ENCODE measurements at regions not wholly inside any gene's neighbourhood (a gene's known extent, or its start where the extent isn't known, plus 50 kb on each side); places are given as distances from the start of the nearest gene placed in this dataset.
"Not testable (repeated sequence)": the region's sequence is repeated elsewhere in the genome, so short reads cannot be mapped to it uniquely, and the experiment has no call there.

DNA sequence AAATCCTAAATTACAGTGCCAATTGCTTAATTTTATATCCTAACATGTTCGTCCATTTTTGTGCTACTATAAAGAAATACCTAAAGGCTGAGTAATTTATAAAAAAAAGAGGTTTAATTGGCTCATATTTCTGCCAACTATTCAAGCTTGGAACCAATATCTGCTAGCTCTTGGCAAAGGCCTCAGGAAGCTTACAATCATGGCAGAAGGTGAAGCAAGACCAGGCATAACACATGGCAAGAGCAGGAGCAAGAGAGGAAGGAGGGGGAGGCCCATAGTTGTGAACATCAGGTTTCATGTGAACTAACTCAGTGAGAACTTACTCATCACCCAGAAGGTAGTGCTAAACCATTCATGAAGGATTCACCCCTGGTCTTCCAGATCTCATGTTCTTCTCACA lies 494.3 kb downstream of the CCER1 start:
- intact Hi-C loops (cut with micrococcal nuclease), result no loop called here
- Mint-ChIP-seq H3K4me1 (no peaks in the 10 kb centered on the region), H3K27me3 (peaks cover 0 to 8% (median 0%) of the 10 kb centered on the region in 5 donors), H3K9me3 (peaks cover 0 to 9% (median 2%) of the 10 kb centered on the region in 11 donors), H3K27ac (no peak overlapping the region), H3K4me3 (no peak overlapping the region), H3K36me3 (no peaks in the 10 kb centered on the region)
- ChIA-PET CTCF (no interaction called here), POLR2A (no interaction called here)
- Histone ChIP-seq H3K36me3 (ENCODE audit: control insufficient read depth in 2 of 3, insufficient read depth in 3 of 3, low read length in 3 of 3) (no peaks in the 10 kb centered on the region), H3K27me3 (ENCODE audit: control insufficient read depth in 2 of 2, insufficient read depth in 2 of 2, low read length in 2 of 2) (no peaks in the 10 kb centered on the region), H3K27ac (ENCODE audit: low read depth, low read length) (no peak overlapping the region), H3K9me3 (ENCODE audit: control insufficient read depth in 2 of 3, low read length in 3 of 3) (no peaks in the 10 kb centered on the region), H3K4me3 (ENCODE audit: low read length) (no peak overlapping the region), H3K4me1 (ENCODE audit: control insufficient read depth in 2 of 2, insufficient read depth in 2 of 2, low read length in 2 of 2) (no peaks in the 10 kb centered on the region)
- DNase-seq, result no peak
- ATAC-seq, result no peak

DNA sequence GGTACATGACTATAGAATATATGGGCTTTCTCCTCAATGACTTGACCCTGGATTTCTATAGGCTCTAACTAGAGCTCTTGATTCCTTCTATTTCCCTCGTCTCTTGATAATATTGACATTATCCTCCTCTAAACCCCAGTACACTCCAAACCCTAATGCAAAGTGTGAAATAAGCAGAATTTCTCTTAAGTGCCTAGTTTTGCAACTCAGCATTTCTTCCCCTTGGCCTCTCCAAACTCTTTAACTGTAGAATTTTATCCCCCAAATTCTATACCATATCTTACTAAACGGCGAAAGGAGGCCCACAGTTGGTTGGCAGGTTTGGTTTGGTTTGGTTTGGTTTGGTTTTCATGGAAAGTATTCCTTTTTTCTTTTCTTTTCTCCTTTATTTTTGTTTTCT lies 498.7 kb downstream of the CCER1 start:
- Histone ChIP-seq H3K9me3 (ENCODE audit: control insufficient read depth in 2 of 3, low read length in 3 of 3) (no peaks in the 10 kb centered on the region), H3K4me3 (ENCODE audit: low read length) (no peak overlapping the region), H3K27me3 (ENCODE audit: control insufficient read depth in 2 of 2, insufficient read depth in 2 of 2, low read length in 2 of 2) (no peaks in the 10 kb centered on the region), H3K4me1 (ENCODE audit: control insufficient read depth in 2 of 2, insufficient read depth in 2 of 2, low read length in 2 of 2) (no peaks in the 10 kb centered on the region), H3K36me3 (ENCODE audit: control insufficient read depth in 2 of 3, insufficient read depth in 3 of 3, low read length in 3 of 3) (no peaks in the 10 kb centered on the region), H3K27ac (ENCODE audit: low read depth, low read length) (no peak overlapping the region)
- ChIA-PET POLR2A (no interaction called here), CTCF (no interaction called here)
- intact Hi-C loops (cut with micrococcal nuclease), result no loop called here
- Mint-ChIP-seq H3K9me3 (peaks cover 0 to 7% (median under 1%) of the 10 kb centered on the region in 11 donors), H3K27ac (no peak overlapping the region), H3K27me3 (peaks cover 0 to 8% (median 0%) of the 10 kb centered on the region in 5 donors), H3K36me3 (no peaks in the 10 kb centered on the region), H3K4me3 (no peak overlapping the region), H3K4me1 (no peaks in the 10 kb centered on the region)
- DNase-seq (no peak), ATAC-seq (no peak)

GRCh38 chr12:90455756-90456155 lies 499.2 kb downstream of the CCER1 start:
- H3K27ac Mint-ChIP-seq, result no peak overlapping the region
- Histone ChIP-seq H3K27me3 (ENCODE audit: control insufficient read depth in 2 of 2, insufficient read depth in 2 of 2, low read length in 2 of 2) (no peaks in the 10 kb centered on the region), H3K9me3 (ENCODE audit: control insufficient read depth in 2 of 3, low read length in 3 of 3) (no peaks in the 10 kb centered on the region), H3K4me3 (ENCODE audit: low read length) (no peak overlapping the region), H3K4me1 (ENCODE audit: control insufficient read depth in 2 of 2, insufficient read depth in 2 of 2, low read length in 2 of 2) (no peaks in the 10 kb centered on the region), H3K36me3 (ENCODE audit: control insufficient read depth in 2 of 3, insufficient read depth in 3 of 3, low read length in 3 of 3) (no peaks in the 10 kb centered on the region), H3K27ac (ENCODE audit: low read depth, low read length) (no peak overlapping the region)
- H3K36me3 Mint-ChIP-seq, result no peaks in the 10 kb centered on the region
- CTCF ChIA-PET, result no interaction called here
- H3K27me3 Mint-ChIP-seq, result peaks cover 0 to 8% (median 0%) of the 10 kb centered on the region in 5 donors
- H3K4me3 Mint-ChIP-seq, result no peak overlapping the region
- ATAC-seq, result no peak
- peaks cover 0 to 7% (median 2%) of the 10 kb centered on the region in 11 donors for H3K9me3 Mint-ChIP-seq
- no peaks in the 10 kb centered on the region for H3K4me1 Mint-ChIP-seq
- POLR2A ChIA-PET, result no interaction called here
- DNase-seq, result no peak
- intact Hi-C loops (cut with micrococcal nuclease), result no loop called here

DNA sequence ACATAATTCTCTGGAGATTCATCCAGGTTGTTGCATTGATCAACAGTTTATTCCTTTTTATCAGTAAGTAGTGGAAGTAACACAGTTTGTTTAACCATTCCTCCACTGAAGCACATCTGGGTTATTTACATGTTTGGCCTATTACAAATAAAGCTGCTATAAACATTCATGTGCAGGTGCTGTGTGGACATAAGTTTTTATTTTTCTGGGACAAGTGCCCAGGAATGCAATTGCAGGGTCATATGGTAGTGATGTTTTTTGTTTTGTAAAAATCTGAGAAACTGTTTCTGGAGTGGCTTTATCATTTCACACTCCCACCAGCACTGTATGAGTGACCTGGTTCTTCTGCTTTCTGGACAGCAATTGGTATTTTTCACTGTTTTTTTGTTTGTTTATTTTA lies 505.4 kb downstream of the CCER1 start:
- H3K4me3 Mint-ChIP-seq, result no peak overlapping the region
- no peak overlapping the region for H3K27ac Mint-ChIP-seq
- no peak for ATAC-seq
- ChIA-PET CTCF (no interaction called here), POLR2A (no interaction called here)
- intact Hi-C loops (cut with micrococcal nuclease), result no loop called here
- no peaks in the 10 kb centered on the region for H3K4me1 Mint-ChIP-seq
- Histone ChIP-seq H3K9me3 (ENCODE audit: control insufficient read depth in 2 of 3, low read length in 3 of 3) (no peaks in the 10 kb centered on the region), H3K4me1 (ENCODE audit: control insufficient read depth in 2 of 2, insufficient read depth in 2 of 2, low read length in 2 of 2) (no peaks in the 10 kb centered on the region), H3K27me3 (ENCODE audit: control insufficient read depth in 2 of 2, insufficient read depth in 2 of 2, low read length in 2 of 2) (no peaks in the 10 kb centered on the region), H3K36me3 (ENCODE audit: control insufficient read depth in 2 of 3, insufficient read depth in 3 of 3, low read length in 3 of 3) (no peaks in the 10 kb centered on the region), H3K4me3 (ENCODE audit: low read length) (no peak overlapping the region), H3K27ac (ENCODE audit: low read depth, low read length) (no peak overlapping the region)
- DNase-seq, result no peak
- H3K9me3 Mint-ChIP-seq, result peaks cover 0 to 9% (median 0%) of the 10 kb centered on the region in 11 donors
- no peaks in the 10 kb centered on the region for H3K27me3 Mint-ChIP-seq
- H3K36me3 Mint-ChIP-seq, result no peaks in the 10 kb centered on the region

- H3K4me1 Mint-ChIP-seq; H3K36me3 ChIP-seq (ENCODE audit: control insufficient read depth in 2 of 3, insufficient read depth in 3 of 3, low read length in 3 of 3): not testable (repeated sequence)
- H3K9me3 Mint-ChIP-seq, result peaks cover 0 to 20% (median 10%) of the 10 kb centered on the region in 11 donors
Measured at GRCh38 chr12:90443466-90443865, 511.5 kb downstream of the CCER1 start.

DNA sequence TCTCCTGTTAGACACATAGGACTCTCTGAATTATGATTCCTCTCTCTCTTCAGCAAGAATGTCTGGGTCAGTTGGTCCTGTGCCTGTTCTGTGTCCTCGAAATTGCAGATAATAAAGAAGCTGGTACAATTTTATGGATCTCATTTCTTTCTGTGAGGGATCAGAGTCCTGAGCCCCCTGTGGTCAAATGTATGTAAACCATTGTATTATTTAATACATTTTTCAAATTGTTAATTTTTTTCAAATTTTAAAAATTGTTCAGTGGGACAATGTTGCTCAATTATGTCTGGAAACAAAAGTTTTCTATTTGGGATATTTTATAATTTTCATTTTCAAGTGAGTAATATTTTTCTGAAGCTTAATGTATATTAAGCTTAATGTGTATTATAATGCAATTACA lies 513.5 kb downstream of the CCER1 start:
- no peaks in the 10 kb centered on the region for H3K27me3 Mint-ChIP-seq
- ChIA-PET POLR2A (no interaction called here), CTCF (no interaction called here)
- ATAC-seq, result no peak
- no peaks in the 10 kb centered on the region for H3K4me1 Mint-ChIP-seq
- Histone ChIP-seq H3K9me3 (ENCODE audit: control insufficient read depth in 2 of 3, low read length in 3 of 3) (no peaks in the 10 kb centered on the region), H3K4me3 (ENCODE audit: low read length) (no peak overlapping the region), H3K4me1 (ENCODE audit: control insufficient read depth in 2 of 2, insufficient read depth in 2 of 2, low read length in 2 of 2) (no peaks in the 10 kb centered on the region), H3K27me3 (ENCODE audit: control insufficient read depth in 2 of 2, insufficient read depth in 2 of 2, low read length in 2 of 2) (no peaks in the 10 kb centered on the region), H3K27ac (ENCODE audit: low read depth, low read length) (no peak overlapping the region), H3K36me3 (ENCODE audit: control insufficient read depth in 2 of 3, insufficient read depth in 3 of 3, low read length in 3 of 3) (no peaks in the 10 kb centered on the region)
- DNase-seq, result no peak
- no peaks in the 10 kb centered on the region for H3K36me3 Mint-ChIP-seq
- peaks cover 0 to 20% (median 7%) of the 10 kb centered on the region in 11 donors for H3K9me3 Mint-ChIP-seq
- no peak overlapping the region for H3K27ac Mint-ChIP-seq
- intact Hi-C loops (cut with micrococcal nuclease), result no loop called here
- H3K4me3 Mint-ChIP-seq, result no peak overlapping the region

More at GRCh38 chr12:90443466-90443865, 511.5 kb downstream of the CCER1 start:
- H3K4me1 ChIP-seq (ENCODE audit: control insufficient read depth in 2 of 2, insufficient read depth in 2 of 2, low read length in 2 of 2); intact Hi-C loops (cut with micrococcal nuclease); H3K36me3 Mint-ChIP-seq; ATAC-seq; DNase-seq; H3K27ac ChIP-seq (ENCODE audit: low read depth, low read length); H3K4me3 ChIP-seq (ENCODE audit: low read length); CTCF ChIA-PET; POLR2A ChIA-PET; H3K9me3 ChIP-seq (ENCODE audit: control insufficient read depth in 2 of 3, low read length in 3 of 3); H3K27me3 Mint-ChIP-seq; H3K27ac Mint-ChIP-seq; H3K4me3 Mint-ChIP-seq; H3K27me3 ChIP-seq (ENCODE audit: control insufficient read depth in 2 of 2, insufficient read depth in 2 of 2, low read length in 2 of 2): not testable (repeated sequence)

DNA sequence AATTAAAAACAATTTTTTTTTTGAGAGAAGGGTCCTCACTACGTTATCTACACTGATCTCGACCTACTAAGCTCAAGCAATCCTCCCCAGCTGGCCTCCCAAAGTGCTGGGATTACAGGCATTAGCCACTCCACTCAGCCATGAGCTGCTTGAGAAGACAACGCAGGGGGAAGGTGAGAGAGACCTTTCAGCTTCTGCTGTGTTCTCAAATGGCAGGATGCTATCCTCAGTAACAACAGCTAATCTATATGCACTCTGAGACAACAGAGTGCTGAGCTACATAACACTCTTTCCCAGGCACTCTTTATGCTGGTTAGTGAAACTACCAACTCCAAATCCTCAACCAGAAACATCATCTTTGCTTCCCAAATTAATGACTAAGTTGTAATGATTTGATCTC lies 526.1 kb downstream of the CCER1 start:
- no peak for DNase-seq
- no peaks in the 10 kb centered on the region for H3K27me3 Mint-ChIP-seq
- Histone ChIP-seq H3K9me3 (ENCODE audit: control insufficient read depth in 2 of 3, low read length in 3 of 3) (no peaks in the 10 kb centered on the region), H3K27ac (ENCODE audit: low read depth, low read length) (no peak overlapping the region), H3K4me1 (ENCODE audit: control insufficient read depth in 2 of 2, insufficient read depth in 2 of 2, low read length in 2 of 2) (no peaks in the 10 kb centered on the region), H3K36me3 (ENCODE audit: control insufficient read depth in 2 of 3, insufficient read depth in 3 of 3, low read length in 3 of 3) (no peaks in the 10 kb centered on the region), H3K4me3 (ENCODE audit: low read length) (no peak overlapping the region), H3K27me3 (ENCODE audit: control insufficient read depth in 2 of 2, insufficient read depth in 2 of 2, low read length in 2 of 2) (no peaks in the 10 kb centered on the region)
- CTCF ChIA-PET, result no interaction called here
- H3K36me3 Mint-ChIP-seq, result no peaks in the 10 kb centered on the region
- H3K9me3 Mint-ChIP-seq, result peaks cover 0 to 6% (median under 1%) of the 10 kb centered on the region in 11 donors
- no peak overlapping the region for H3K4me3 Mint-ChIP-seq
- no peak for ATAC-seq
- peaks cover 0 to 2% (median 0%) of the 10 kb centered on the region in 7 donors for H3K4me1 Mint-ChIP-seq
- H3K27ac Mint-ChIP-seq, result no peak overlapping the region
- POLR2A ChIA-PET, result no interaction called here
- intact Hi-C loops (cut with micrococcal nuclease), result no loop called here

Data from naive thymus-derived CD4-positive, alpha-beta T cell (primary cell).